Medulla oblongata (tissue), 1 donor: ENCODE measurements at regions not wholly inside any gene's neighbourhood (a gene's known extent, or its start where the extent isn't known, plus 50 kb on each side); places are given as distances from the start of the nearest gene placed in this dataset.
"Not testable (repeated sequence)": the region's sequence is repeated elsewhere in the genome, so short reads cannot be mapped to it uniquely, and the experiment has no call there.

Experiments
- DNase-seq: peaks from one replicate; pipeline ENCODE4 v3.0.0-alpha.2; 2015; ENCODE audit errors: extremely low spot score

DNA sequence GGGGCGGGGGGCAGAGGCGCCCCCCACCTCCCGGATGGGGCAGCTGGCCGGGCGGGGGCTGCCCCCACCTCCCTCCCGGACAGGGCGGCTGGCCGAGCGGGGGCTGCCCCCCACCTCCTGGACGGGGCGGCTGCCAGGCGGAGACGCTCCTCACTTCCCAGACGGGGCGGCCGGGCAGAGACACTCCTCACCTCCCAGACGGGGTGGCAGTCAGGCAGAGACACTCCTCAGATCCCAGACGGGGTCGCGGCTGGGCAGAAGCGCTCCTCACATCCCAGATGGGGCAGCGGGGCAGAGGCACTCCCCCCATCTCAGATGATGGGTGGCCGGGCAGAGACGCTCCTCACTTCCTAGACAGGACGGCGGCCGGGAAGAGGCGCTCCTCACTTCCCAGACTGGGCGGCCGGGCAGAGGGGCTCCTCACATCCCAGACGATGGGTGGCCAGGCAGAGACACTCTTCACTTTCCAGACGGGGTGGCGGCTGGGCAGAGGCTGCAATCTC is 240.1 kb downstream of the NPIPA7 start:
- DNase-seq, result not testable (repeated sequence)

DNA sequence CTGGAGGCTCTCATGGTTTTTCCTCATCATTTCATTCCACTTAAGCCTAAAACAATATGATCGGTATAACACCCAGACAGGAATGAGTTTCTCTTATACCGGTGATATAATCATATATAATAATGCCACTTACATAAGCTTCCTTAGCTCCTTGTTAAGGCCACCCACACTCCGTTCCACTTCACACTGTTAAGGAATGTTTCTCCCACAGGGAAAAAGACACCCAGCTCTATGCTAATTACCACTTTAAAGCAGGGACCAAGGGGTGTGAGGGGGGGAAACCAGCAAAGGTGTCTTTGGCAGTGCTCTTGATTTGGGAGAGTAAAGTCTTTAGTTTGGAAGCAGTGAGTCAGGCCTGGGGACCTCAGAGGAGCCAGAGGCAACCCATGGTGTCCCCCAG is 245.4 kb downstream of the NPIPA7 start:
- not testable (repeated sequence) for DNase-seq

DNA sequence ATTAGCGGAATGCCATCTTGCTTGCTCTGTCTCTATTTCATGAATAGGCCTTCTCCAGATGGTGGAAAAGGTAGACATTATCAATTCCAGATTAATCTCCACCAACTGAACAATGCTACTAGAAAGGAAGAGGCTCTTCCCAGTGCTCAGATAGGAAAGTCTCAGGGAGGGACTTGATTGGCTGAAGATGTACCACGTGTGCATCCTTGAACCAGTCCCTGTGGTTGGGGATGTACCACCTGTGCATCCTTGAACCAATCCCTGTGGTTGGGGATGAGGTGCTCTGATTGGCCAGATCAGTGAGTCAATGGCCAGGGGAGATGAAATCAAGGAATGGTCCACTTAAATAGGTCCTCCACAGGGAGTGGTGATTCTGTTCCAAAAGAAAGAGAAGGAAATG is 246.2 kb downstream of the NPIPA7 start:
- DNase-seq, result not testable (repeated sequence)

DNA sequence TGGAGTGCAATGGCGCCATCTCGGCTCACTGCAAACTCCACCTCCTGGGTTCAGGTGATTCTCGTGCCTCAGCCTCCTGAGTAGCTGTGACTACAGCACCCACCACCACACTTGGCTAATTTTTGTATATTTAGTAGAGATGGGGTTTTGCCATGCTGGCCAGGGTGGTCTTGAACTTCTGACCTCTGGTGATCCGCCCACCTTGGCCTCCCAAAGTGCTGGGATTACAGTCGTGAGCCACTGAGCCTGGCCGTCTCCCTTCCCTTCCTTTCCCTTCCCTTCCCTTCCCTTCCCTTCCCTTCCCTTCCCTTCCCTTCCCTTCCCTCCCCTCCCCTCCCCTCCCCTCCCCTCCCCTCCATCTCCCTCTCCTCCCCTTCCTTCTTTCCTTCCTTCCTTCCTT is 248.9 kb downstream of the NPIPA7 start:
- DNase-seq, result not testable (repeated sequence)

DNA sequence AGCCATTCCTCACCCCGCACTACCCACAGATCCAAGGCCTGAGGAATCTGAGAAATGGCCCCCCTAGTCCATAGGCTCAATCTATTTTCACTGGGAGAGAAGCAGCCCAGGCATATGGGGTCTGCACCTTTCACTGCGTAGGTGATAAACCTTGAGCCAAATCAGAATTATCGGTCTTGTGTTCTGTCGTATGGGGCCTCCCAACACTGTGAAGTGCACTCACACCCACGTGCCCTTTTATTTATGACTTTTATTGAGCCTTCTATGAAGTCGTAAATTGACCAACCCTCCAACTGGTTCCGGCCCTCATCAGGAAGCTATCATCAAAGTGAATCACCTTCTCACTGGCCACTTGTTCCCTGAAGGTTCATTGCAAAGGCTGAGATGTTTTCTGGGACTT is 259.3 kb downstream of the NPIPA7 start:
- DNase-seq, result not testable (repeated sequence)

DNA sequence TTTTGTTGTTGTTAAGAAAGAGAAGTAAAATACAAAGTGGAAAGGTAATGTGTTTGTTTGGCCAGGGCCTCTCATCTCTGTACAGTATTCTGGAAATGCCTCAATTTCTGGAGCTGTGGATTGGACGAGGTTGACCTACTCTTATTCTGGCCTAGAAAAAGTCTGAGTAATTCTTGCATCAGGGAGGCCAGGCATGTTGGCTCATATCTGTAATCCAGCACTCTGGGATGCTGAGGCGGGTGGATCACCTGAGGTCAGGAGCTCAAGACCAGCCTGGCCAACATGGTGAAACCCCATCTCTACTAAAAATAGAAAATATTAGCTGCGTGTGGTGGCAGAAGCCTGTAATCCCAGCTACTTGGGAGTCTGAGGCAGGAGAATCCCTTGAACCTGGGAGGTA is 259.8 kb downstream of the NPIPA7 start:
- DNase-seq, result not testable (repeated sequence)

DNA sequence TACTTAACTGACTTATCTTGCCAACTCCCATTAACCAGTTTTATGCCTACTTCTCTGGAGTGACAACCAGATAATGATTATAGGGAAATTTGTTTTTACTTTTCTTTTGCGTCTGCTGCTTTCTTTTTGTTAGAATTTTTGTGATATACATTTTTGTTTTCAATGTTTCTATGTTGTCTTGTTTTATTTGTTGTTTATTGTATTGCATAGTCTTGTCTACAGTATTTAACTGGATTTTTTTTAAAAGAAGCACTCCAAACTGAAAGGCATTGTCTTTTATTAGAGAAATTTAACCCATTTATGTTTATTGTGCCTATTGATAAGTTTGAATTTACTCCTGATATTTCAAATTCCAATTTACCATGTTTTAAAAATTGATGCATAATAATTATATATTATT is 264.9 kb downstream of the NPIPA7 start:
- not testable (repeated sequence) for DNase-seq

DNA sequence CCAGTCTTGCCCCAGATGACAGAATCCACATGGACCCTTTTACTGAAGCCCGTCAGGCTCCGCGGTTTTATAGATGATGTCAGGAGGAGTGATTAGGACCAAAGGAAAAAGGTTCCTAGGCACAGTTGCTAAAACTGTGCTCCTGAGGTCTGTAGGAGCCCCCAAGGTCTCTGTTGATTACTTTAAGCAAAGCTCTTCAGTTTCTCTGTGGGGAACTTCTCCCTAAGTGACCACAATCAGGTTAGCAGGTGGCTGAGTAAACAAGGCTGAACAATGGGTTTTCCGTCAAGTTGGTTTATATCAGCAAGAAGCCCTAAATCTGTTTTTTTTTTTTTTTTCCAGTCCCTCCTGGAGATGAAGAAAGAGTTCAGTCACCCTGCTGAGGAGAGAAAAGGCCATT is 269.1 kb downstream of the NPIPA7 start:
- not testable (repeated sequence) for DNase-seq

DNA sequence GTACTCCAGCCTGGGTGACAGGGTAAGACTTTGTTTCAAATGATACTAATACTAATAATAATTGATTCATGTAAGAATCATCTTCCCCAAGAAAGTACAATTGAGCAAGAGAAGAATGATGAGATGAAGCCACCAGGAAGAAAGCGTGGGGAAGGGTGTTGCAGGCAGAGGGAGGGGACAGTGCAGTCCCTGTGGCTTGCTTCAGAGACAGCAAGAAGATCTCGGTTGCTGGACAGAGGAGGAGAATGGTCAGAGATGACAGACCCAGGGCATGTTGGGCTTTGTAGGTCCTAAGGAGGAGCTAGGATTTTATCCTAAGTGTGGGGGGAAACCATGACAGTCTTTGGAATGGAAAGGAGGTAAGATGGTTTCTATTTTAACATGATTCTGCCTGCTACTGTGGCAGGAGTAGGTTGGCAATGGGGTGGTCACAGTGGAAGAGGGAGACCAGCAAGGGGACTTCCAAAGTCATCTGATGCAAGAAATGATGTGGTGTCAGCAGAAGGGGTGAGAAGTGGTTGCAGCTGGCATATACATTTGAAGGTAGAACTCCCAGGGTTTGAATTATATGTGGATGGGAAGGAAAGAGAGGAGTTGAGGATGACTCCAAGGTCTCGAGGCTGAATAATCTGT is 293.4 kb downstream of the NPIPA7 start:
- DNase-seq, result not testable (repeated sequence)

DNA sequence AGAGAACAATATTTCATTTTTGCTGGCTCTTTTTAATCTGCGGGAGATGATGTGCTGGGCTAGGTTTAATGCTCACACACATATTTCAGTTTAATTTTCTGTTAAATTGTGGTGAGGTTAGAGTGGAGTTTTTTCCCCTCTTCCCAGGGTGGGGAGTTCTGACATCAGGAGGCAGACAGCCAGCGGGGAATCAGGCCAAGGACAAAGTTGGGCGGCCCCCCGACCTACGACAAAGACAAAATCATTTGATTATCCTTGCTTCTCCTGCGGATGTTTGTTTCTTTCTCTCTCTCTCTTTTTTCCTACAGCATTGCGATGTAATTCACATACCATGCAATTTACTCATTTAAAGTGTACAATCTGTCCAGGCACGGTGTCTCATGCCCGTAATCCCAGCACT is 295.9 kb downstream of the NPIPA7 start:
- not testable (repeated sequence) for DNase-seq

DNA sequence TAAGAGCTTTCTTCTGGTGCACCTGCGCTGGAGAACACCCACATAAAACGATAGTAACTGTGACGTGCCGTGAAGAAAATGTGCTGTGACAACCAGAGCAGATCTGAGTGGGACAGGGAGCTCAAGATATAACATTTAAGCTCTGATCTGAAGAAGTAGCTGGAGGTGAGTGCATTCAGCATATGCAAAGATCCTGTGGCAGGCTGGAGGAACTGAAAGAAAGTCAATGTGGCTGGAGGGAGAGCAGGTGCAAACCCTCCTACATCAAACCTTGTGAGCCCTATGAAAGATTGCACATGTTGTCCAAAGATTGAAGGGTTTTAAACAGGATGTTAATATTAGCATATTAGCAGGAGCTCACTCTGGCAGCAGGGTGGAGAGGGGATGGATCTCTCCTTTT is 342.9 kb downstream of the NPIPA7 start:
- DNase-seq, result not testable (repeated sequence)

DNA sequence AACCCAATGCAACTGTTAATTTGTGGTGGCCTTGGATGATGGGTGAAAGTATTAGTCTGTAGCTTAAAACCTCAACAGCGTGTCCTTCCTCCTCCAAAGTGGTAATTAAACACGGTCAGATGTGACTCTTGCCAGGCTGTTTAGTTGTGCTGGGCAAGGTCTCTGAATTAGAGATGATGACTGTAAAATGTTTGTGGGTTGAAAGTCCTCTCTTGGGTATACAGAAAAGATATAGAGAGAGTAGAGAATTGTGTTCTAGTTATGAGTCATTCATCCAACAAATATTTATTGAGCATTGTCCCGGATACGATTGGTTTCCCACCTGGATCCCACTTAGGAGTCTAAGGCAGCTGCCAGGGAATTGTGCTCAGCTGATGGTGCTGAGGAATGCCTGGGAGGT is 343.7 kb downstream of the NPIPA7 start:
- not testable (repeated sequence) for DNase-seq

DNA sequence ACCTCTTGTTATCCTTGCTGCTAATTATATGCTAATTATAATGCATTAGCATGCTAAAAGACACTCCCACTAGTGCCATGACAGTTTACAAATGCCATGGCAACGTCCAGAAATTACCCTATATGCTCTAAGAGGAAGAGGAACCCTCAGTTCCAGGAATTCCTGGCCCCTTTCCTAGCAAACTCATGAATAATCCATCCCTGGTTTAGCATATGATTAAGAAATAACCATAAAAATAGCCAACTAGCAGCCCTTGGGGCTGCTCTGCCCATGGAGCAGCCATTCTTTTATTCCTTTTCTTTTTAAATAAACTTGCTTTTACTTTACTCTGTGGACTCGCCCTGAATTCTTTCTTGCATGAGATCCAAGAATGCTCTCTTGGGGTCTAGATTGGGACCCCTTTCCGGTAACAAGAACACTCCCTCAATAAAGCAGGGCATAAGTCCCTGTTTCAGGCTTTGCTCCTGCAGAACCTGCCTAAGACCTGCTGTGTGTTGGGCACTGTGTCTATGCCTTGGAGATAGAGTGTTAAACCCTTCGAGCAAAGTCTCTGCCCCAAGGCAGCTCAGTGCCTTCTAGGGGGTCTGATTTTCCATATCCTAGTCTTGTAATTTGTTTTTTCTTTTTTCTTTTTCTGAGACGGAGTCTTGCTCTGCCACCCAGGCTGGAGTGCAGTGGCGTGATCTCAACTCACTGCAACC is 345.0 kb downstream of the NPIPA7 start:
- not testable (repeated sequence) for DNase-seq

DNA sequence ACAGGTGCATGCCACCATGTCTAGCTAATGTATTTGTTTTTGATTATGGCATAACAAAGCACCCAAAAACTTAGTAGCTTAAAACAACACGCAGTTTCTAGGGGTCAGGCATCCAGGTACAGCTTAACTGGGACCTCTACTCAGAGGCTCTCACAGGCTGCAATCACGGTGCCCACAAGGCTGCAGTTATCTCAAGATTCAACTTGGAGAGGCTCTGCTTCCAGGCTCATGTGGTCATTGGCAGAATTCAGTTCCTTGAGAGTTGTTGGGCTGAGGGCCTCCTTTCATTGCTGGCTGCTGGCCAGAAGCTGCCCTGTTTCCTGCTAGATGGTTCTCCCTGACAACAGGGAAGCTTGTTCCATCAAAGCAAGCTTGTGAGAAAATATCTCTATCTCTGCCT is 348.1 kb downstream of the NPIPA7 start:
- not testable (repeated sequence) for DNase-seq

DNA sequence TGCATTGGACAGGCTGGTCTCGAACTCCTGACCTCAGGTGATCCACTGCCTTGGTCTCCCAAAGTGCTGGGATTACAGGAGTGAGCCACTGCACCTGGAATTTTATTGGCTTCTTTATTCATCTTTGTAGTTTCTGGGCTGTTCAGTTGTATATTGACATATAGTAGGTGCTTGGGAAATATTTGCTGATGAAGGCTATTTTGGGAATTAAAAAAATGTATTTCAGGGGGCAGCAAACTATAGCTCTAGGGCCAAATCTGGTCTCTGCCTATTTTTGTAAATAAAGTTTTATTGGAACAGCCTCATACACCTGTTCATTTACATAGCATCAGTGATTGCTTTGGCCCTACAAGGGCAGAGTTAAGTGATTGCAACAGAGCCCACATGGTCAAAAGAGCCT is 363.6 kb downstream of the NPIPA7 start:
- not testable (repeated sequence) for DNase-seq

DNA sequence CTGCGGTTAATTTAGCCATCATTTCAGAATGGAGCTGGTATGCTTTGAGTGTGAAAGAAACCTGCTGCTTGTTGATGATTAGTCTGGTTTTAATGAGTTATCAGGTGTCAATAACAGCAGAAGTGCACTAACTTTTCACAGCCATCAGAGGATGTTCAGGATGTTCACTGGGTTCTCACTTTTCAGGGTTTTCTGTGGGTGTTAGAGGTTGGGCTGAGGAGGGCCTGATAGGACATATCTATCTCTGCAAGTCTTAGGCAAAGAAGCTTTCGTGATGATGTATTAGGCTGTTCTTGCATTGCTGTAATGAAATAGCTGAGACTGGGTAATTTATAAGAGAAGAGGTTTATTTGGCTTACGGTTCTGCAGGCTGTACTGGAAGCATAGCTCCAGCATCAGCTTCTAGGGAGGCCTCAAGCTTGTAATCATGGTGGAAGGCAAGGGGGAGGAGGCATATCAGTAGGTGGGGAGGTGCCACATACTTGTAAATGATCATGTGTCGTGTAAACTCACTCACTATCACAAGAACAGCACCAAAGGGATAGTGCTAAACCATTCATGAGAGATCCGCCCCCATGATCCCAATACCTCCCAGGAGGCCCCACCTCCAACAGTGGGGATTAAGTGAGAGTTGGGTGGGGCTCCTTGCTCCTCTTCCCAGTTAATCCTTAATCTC is 376.2 kb downstream of the NPIPA7 start:
- DNase-seq, result not testable (repeated sequence)

DNA sequence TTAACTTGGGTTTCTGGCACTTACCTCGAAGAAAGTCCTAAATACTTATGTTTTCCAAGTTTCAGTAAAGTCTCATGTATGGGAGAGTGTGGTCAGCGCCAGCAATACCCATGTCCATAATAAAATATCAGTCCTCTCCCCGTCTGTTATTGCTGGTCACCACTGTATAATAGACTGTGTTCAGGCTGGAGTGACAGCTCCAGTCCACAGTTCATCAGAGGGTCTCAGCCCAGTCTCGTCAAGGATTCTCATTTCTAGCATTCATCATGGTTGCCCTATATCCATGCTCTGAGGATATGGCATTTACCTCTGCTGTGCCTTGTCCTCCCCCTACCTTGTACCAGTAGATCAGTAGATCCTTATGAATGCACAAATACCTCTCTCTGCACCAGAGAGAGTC is 384.5 kb downstream of the NPIPA7 start:
- DNase-seq, result no peak

DNA sequence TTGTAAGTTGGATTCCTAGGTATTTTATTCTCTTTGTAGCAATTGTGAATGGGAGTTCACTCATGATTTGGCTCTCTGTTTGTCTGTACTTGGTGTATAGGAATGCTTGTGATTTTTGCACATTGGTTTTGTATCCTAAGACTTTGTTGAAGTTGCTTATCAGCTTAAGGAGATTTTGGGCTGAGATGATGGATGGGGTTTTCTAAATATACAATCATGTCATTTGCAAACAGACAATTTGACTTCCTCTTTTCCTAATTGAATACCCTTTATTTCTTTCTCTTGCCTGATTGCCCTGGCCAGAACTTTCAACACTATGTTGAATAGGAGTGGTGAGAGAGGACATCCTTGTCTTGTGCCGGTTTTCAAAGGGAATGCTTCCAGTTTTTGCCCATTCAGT is 391.8 kb downstream of the NPIPA7 start:
- DNase-seq, result not testable (repeated sequence)

DNA sequence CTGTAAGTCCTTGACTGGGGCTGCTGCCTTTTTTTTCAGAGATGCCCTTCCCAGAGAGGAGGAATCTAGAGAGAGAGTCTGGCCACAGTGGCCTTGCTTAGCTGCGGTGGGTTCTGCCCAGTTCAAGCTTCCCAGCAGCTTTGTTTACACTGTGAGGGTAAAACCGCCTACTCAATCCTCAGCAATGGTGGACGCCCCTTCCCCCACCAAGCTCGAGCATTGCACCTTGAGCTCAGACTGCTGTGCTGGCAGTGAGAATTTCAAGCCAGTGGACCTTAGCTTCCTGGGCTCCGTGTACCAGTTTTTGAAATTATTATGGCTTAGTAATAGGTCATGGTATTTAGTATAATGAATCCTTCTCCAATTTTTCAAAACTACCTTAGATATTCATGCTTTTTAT is 395.4 kb downstream of the NPIPA7 start:
- no peak for DNase-seq

DNA sequence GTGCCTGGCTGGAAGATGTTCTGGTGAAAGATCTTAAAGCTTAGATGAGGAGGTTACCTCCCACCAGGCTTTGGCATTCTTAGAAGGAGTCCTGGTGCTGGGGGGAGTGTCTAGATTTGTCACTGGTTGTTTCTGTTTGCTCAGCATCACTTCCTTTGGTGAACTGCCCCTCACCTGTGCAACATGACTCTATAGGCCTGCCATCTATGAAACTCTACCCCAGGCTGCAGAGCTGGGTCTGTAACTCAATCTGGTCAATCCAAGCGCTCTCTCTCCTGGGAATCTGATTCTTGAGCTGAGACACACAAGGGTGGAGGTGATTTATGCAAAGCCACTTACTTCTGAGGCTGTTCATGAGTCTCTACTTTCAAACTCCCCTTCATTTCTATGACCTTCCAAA is 399.4 kb downstream of the NPIPA7 start:
- DNase-seq, result no peak

DNA sequence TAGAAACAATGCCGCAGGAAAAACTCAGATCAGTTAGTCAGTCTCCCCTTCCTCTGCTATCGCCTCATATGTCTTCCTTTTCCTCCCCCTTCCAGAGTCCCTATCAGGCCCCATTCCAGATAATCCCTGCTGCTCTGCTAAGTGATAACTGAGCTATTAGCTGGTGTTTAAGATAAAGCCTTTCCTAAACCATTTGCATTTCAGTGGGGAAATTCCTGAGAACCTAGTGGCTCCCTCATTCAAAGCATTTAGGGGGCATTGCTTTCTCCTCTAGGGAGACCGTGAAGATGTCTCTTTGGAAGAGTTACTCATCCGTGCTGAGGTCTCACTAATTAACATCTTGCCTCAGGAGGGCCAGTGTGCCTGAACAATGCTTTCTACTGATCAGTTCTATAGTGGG is 401.6 kb downstream of the NPIPA7 start:
- DNase-seq, result no peak

DNA sequence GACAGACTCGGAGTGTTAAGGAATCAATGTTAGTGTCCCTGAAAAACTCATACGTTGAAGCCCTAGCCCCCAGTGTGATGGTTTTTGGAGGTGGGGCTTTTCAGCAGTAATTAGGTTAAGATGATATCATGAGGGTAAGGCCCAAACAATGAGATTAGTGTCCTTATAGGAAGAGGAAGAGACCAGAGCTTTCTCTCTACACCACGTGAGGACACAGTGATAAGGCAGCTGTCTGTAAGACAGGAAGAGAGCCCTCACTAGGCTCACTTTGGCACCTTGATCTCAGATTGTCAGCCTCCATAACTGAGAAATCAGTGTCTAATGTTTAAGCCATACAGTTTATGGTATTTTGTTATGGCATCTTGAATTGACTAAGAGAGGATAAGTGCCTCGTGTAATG is 403.2 kb downstream of the NPIPA7 start:
- DNase-seq, result no peak

DNA sequence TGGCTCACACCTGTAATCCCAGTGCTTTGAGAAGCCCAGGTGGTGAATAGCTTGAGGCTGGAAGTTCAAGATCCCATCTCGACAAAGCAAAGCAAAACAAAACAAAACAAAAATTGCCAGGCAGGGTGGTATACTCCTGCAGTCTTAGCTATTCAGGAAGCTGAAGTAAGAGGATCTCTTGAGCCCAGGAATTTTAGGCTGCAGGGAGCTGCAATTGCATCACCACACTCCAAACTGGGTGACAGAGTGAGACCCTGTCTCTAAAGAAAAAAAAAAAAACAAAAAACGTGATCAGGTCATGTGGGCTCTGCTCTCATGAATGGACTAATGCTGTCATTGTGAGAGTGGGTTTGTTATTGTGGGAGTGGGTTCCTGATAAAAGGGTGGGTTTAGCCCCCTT is 409.1 kb downstream of the NPIPA7 start:
- DNase-seq, result no peak
